PFSK-1 (cell line): ENCODE measurements at regions not wholly inside any gene's neighbourhood (a gene's known extent, or its start where the extent isn't known, plus 50 kb on each side); places are given as distances from the start of the nearest gene placed in this dataset.
A peak's percentile ranks its signal among the peaks of the same experiment; 100 is the strongest.

Experiments used
- FOXP2 ChIP-seq: optimal IDR thresholded peaks from 2 replicates; pipeline ENCODE3; 2011; ENCODE audit warnings: borderline replicate concordance, control low read depth, inconsistent platforms; ENCODE audit not compliant: insufficient read depth; ENCODE audit errors: extremely low read length, extremely low read depth
- POLR2AphosphoS5 ChIP-seq: IDR thresholded peaks from 2 replicates; pipeline ENCODE4 v1.6.1; 2012; ENCODE audit warnings: low read depth, mild to moderate bottlenecking, control low read depth, low read length, moderate library complexity
- REST ChIP-seq, 2 experiments: IDR thresholded peaks; 2 replicates each; pipeline versions ENCODE4 v1.6.1 to v1.8.0; 2011 to 2012; ENCODE audit warnings: low read depth in 2 of 2, low read length in 2 of 2, control low read depth in 1 of 2, inconsistent platforms in 1 of 2, mild to moderate bottlenecking in 1 of 2, moderate library complexity in 1 of 2; ENCODE audit not compliant: insufficient read depth in 1 of 2
- SIN3A ChIP-seq: IDR thresholded peaks from 2 replicates; pipeline ENCODE4 v1.6.1; 2012; ENCODE audit warnings: mild to moderate bottlenecking, low read length, moderate library complexity, borderline replicate concordance; ENCODE audit not compliant: insufficient read depth
- TAF1 ChIP-seq: IDR thresholded peaks from 2 replicates; pipeline ENCODE4 v1.6.1; 2012; ENCODE audit warnings: low read length, control low read depth, borderline replicate concordance; ENCODE audit not compliant: insufficient read depth

- no peak for TF ChIP-seq TAF1
- TF ChIP-seq SIN3A: no peak
- peak; percentile 49; the same call in 1 of the 2 replicates for TF ChIP-seq POLR2AphosphoS5
- no peak for TF ChIP-seq REST (IDR thresholded peaks at IDR 0.05; ENCODE audit: insufficient read depth in 1 of 2, low read depth in 2 of 2, low read length in 2 of 2)
Observed at GRCh38 chr4:114077610-114078009, 98.2 kb upstream of the ARSJ start.

GRCh38 chr4:114078636-114079035 lies 99.2 kb upstream of the ARSJ start:
- no peak for TF ChIP-seq TAF1
- TF ChIP-seq REST (IDR thresholded peaks at IDR 0.05; ENCODE audit: insufficient read depth in 1 of 2, low read depth in 2 of 2, low read length in 2 of 2): no peak
- no peak for TF ChIP-seq POLR2AphosphoS5
- TF ChIP-seq FOXP2: no peak
- no peak for TF ChIP-seq SIN3A

- TF ChIP-seq SIN3A (no peak), TAF1 (no peak), REST (IDR thresholded peaks at IDR 0.05; ENCODE audit: insufficient read depth in 1 of 2, low read depth in 2 of 2, low read length in 2 of 2) (no peak), POLR2AphosphoS5 (no peak), FOXP2 (no peak)
Observed at GRCh38 chr4:114081783-114082182, 102.3 kb upstream of the ARSJ start.

GRCh38 chr4:114082348-114082747 lies 102.9 kb upstream of the ARSJ start:
- TF ChIP-seq SIN3A: no peak
- no peak for TF ChIP-seq TAF1
- TF ChIP-seq REST (IDR thresholded peaks at IDR 0.05; ENCODE audit: insufficient read depth in 1 of 2, low read depth in 2 of 2, low read length in 2 of 2): no peak
- TF ChIP-seq FOXP2: no peak
- no peak for TF ChIP-seq POLR2AphosphoS5

- TF ChIP-seq FOXP2 (no peak), SIN3A (no peak), POLR2AphosphoS5 (no peak), TAF1 (no peak), REST (IDR thresholded peaks at IDR 0.05; ENCODE audit: insufficient read depth in 1 of 2, low read depth in 2 of 2, low read length in 2 of 2) (no peak)
Observed at GRCh38 chr4:114085611-114086345, 106.3 kb upstream of the ARSJ start.
